Activated CD8-positive, alpha-beta memory T cell treated with anti-CD3 and anti-CD28 coated beads for 36 hours (primary cell): ENCODE measurements at regions not wholly inside any gene's neighbourhood (a gene's known extent, or its start where the extent isn't known, plus 50 kb on each side); places are given as distances from the start of the nearest gene placed in this dataset.

Source experiments
- CTCF ChIA-PET: fragments of 350-600 bp; sonication (Branson Sonifier 250); formaldehyde crosslinking; loops from one replicate; lab custom pipeline; 2021; ENCODE audit warnings: antibody characterized with exemption; lab: Charles Lee
- POLR2A ChIA-PET: fragments of 350-600 bp; sonication (Branson Sonifier 250); formaldehyde crosslinking; loops from one replicate; lab custom pipeline; 2021; ENCODE audit warnings: antibody characterized with exemption; lab: Charles Lee

- CTCF ChIA-PET: no interaction called here
- POLR2A ChIA-PET: no interaction called here
Measured at GRCh38 chr12:126792411-126792810, 1474.6 kb upstream of the TMEM132C start.

GRCh38 chr12:126797525-126797924, 1469.4 kb upstream of the TMEM132C start:
- ChIA-PET POLR2A (no interaction called here), CTCF (no interaction called here)

GRCh38 chr12:126798449-126798848, 1468.5 kb upstream of the TMEM132C start:
- CTCF ChIA-PET: no interaction called here
- POLR2A ChIA-PET: no interaction called here

GRCh38 chr12:126807312-126807865, 1459.6 kb upstream of the TMEM132C start:
- CTCF ChIA-PET: interaction anchor here (1.3 kb wide), 1 partner anchor 23 kb away, joined by 4 read pairs; no protein-coding TSS in a partner anchor

GRCh38 chr12:126811391-126811790, 1455.6 kb upstream of the TMEM132C start:
- POLR2A ChIA-PET: no interaction called here
- CTCF ChIA-PET: no interaction called here

More at GRCh38 chr12:126807312-126807865, 1459.6 kb upstream of the TMEM132C start:
- POLR2A ChIA-PET: no interaction called here

- ChIA-PET POLR2A (no interaction called here), CTCF (interaction anchor here (0.7 kb wide), 1 partner anchor 102 kb away, joined by 4 read pairs; no protein-coding TSS in a partner anchor)
Measured at GRCh38 chr12:126819554-126819953, 1447.4 kb upstream of the TMEM132C start.

GRCh38 chr12:126830778-126831680, 1435.9 kb upstream of the TMEM132C start:
- ChIA-PET POLR2A (no interaction called here), CTCF (no interaction called here)

GRCh38 chr12:126837697-126838096, 1429.3 kb upstream of the TMEM132C start:
- ChIA-PET POLR2A (no interaction called here), CTCF (no interaction called here)

- ChIA-PET POLR2A (no interaction called here), CTCF (no interaction called here)
Measured at GRCh38 chr12:126843915-126844669, 1422.9 kb upstream of the TMEM132C start.

GRCh38 chr12:126847005-126847629, 1419.9 kb upstream of the TMEM132C start:
- ChIA-PET CTCF (no interaction called here), POLR2A (no interaction called here)

- POLR2A ChIA-PET: no interaction called here
Measured at GRCh38 chr12:126855768-126856167, 1411.2 kb upstream of the TMEM132C start.

GRCh38 chr12:126856958-126857357, 1410.0 kb upstream of the TMEM132C start:
- CTCF ChIA-PET: no interaction called here
- POLR2A ChIA-PET: no interaction called here

More at GRCh38 chr12:126855768-126856167, 1411.2 kb upstream of the TMEM132C start:
- CTCF ChIA-PET: no interaction called here

- CTCF ChIA-PET: no interaction called here
- POLR2A ChIA-PET: no interaction called here
Measured at GRCh38 chr12:126858560-126858959, 1408.4 kb upstream of the TMEM132C start.

GRCh38 chr12:126860210-126860609, 1406.8 kb upstream of the TMEM132C start:
- CTCF ChIA-PET: no interaction called here
- POLR2A ChIA-PET: no interaction called here

- ChIA-PET CTCF (no interaction called here), POLR2A (no interaction called here)
Measured at GRCh38 chr12:126862500-126862899, 1404.5 kb upstream of the TMEM132C start.

GRCh38 chr12:126869644-126870043, 1397.3 kb upstream of the TMEM132C start:
- ChIA-PET POLR2A (no interaction called here), CTCF (no interaction called here)

- CTCF ChIA-PET: interaction anchor here (1.2 to 1.4 kb wide), 2 partner anchors 40 to 89 kb away, joined by 4 read pairs; no protein-coding TSS in a partner anchor
- POLR2A ChIA-PET: no interaction called here
Measured at GRCh38 chr12:126873701-126874100, 1393.3 kb upstream of the TMEM132C start.

GRCh38 chr12:126874427-126875026, 1392.4 kb upstream of the TMEM132C start:
- ChIA-PET CTCF (interaction anchor here (0.7 to 1.4 kb wide), 4 partner anchors 13 to 1692 kb away, joined by 3 to 4 read pairs (median 4); no protein-coding TSS in a partner anchor), POLR2A (no interaction called here)

GRCh38 chr12:126879842-126880241, 1387.1 kb upstream of the TMEM132C start:
- CTCF ChIA-PET: no interaction called here

More at GRCh38 chr12:126879842-126880241, 1387.1 kb upstream of the TMEM132C start:
- POLR2A ChIA-PET: no interaction called here
